ENCODE measurements at regions not wholly inside any gene's neighbourhood (a gene's known extent, or its start where the extent isn't known, plus 50 kb on each side); places are given as distances from the start of the nearest gene placed in this dataset.

DNA sequence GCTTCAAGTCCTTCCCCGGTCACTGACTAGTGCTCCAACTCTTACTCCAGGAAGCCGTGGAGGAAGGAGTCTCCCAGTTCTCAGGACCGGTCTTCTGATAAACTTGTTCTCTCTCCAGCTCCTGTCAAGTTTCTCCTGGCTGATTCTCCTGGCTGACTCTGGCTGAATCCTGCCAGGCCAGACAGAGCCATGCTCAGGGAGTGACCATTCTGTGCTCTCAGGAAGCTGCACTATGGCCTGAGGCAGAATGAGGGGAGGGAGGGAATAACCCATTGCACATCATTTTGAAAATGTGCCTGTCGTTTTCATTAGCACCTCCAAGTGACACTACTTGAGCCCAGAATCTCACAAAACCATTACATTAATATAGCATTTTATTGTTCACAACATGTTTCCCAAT is 80.8 kb downstream of the IFNG start:
- TF ChIP-seq, protein P1, sequence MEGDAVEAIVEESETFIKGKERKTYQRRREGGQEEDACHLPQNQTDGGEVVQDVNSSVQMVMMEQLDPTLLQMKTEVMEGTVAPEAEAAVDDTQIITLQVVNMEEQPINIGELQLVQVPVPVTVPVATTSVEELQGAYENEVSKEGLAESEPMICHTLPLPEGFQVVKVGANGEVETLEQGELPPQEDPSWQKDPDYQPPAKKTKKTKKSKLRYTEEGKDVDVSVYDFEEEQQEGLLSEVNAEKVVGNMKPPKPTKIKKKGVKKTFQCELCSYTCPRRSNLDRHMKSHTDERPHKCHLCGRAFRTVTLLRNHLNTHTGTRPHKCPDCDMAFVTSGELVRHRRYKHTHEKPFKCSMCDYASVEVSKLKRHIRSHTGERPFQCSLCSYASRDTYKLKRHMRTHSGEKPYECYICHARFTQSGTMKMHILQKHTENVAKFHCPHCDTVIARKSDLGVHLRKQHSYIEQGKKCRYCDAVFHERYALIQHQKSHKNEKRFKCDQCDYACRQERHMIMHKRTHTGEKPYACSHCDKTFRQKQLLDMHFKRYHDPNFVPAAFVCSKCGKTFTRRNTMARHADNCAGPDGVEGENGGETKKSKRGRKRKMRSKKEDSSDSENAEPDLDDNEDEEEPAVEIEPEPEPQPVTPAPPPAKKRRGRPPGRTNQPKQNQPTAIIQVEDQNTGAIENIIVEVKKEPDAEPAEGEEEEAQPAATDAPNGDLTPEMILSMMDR (tag by site-specific recombination; IDR thresholded peaks at IDR 0.05), result no peak
- no peak for TF ChIP-seq ZSCAN30 (tag by site-specific recombination; IDR thresholded peaks at IDR 0.05)
- TF ChIP-seq ZNF701 (tag by site-specific recombination; IDR thresholded peaks at IDR 0.05), result no peak

All from HEK293 (cell line).